Breast epithelium (tissue), 4 donors: ENCODE measurements at regions not wholly inside any gene's neighbourhood (a gene's known extent, or its start where the extent isn't known, plus 50 kb on each side); places are given as distances from the start of the nearest gene placed in this dataset.
"Not testable (repeated sequence)": the region's sequence is repeated elsewhere in the genome, so short reads cannot be mapped to it uniquely, and the experiment has no call there.

Source experiments
- DNase-seq, 2 donors: peaks; one replicate each; pipeline ENCODE4 v3.0.0-alpha.2; 2019; ENCODE audit warnings: low spot score in 2 of 2
- H3K27ac ChIP-seq, 2 donors: fragments of 200-600 bp; sonication (generic) in 1 of 2; one replicate each; pipeline ENCODE4 v1.5.1; 2016 to 2019; ENCODE audit warnings: mild to moderate bottlenecking in 1 of 2
- H3K27me3 ChIP-seq, 2 donors: fragments of 200-600 bp; sonication (generic) in 1 of 2; one replicate each; pipeline versions ENCODE4 v1.5.1 to v1.6.0; 2017 to 2019; ENCODE audit warnings: control low read depth in 1 of 2, mild to moderate bottlenecking in 1 of 2
- H3K36me3 ChIP-seq: fragments of 200-600 bp; one replicate; pipeline ENCODE4 v1.5.1; 2019
- H3K4me1 ChIP-seq, 2 donors: fragments of 200-600 bp; sonication (generic); one replicate each; pipeline ENCODE4 v1.5.1; 2016 to 2019; ENCODE audit warnings: control low read depth in 1 of 2
- H3K4me3 ChIP-seq, 3 donors: fragments of 200-600 bp; sonication (generic); 1 replicate in 2 of 3; 2 replicates in 1 of 3; pipeline ENCODE4 v1.5.1; 2016 to 2019; ENCODE audit warnings: mild to moderate bottlenecking in 3 of 3, moderate library complexity in 2 of 3
- H3K9me3 ChIP-seq, 2 donors: fragments of 200-600 bp; sonication (generic) in 1 of 2; one replicate each; pipeline ENCODE4 v1.5.1; 2016 to 2019; ENCODE audit warnings: control low read depth in 1 of 2
- POLR2A ChIP-seq: fragments of 450-650 bp; IDR thresholded peaks from one replicate; pipeline ENCODE4 v1.6.1; 2016; ENCODE audit warnings: antibody characterized with exemption, mild to moderate bottlenecking, moderate library complexity
- POLR2AphosphoS5 ChIP-seq, 3 donors: sonication (generic); formaldehyde crosslinking; IDR thresholded peaks; one replicate each; pipeline ENCODE4 v1.6.1; 2017; ENCODE audit warnings: antibody characterized with exemption in 3 of 3
- intact Hi-C: fragments of 100-400 bp; cut with DNase I; formaldehyde crosslinking; loops from one replicate; pipeline ENCODE4 v1.15.1; 2023; ENCODE audit warnings: low total_unique reads
- TF ChIP-seq, protein P1 (sequence below), 3 donors: fragments of 450-650 bp; IDR thresholded peaks; one replicate each; pipeline ENCODE4 v1.5.1; 2016 to 2017; ENCODE audit warnings: antibody characterized with exemption in 3 of 3, mild to moderate bottlenecking in 3 of 3, moderate library complexity in 3 of 3

DNA sequence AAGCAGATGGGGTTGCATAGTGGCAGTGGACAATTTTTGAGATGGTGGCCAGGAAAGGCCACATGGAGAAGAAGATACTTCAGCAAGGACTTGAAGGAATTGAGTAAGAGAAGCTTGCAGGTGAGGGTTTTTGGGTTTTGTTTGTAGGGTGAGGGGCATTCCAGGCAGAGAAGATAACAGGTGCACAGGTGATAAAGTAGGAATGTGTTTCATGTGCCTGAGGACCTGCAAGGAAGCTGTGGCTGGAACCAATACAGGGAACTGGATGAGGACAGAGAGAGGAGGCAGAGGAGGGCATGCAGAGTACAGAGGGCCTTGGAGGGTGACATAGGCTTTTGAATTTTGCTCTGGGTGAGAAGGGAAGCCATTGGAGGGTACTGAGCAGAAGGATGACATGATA, 314.5 kb downstream of the KLF12 start:
- no peak for TF ChIP-seq POLR2A
- TF ChIP-seq, protein P1, sequence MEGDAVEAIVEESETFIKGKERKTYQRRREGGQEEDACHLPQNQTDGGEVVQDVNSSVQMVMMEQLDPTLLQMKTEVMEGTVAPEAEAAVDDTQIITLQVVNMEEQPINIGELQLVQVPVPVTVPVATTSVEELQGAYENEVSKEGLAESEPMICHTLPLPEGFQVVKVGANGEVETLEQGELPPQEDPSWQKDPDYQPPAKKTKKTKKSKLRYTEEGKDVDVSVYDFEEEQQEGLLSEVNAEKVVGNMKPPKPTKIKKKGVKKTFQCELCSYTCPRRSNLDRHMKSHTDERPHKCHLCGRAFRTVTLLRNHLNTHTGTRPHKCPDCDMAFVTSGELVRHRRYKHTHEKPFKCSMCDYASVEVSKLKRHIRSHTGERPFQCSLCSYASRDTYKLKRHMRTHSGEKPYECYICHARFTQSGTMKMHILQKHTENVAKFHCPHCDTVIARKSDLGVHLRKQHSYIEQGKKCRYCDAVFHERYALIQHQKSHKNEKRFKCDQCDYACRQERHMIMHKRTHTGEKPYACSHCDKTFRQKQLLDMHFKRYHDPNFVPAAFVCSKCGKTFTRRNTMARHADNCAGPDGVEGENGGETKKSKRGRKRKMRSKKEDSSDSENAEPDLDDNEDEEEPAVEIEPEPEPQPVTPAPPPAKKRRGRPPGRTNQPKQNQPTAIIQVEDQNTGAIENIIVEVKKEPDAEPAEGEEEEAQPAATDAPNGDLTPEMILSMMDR (IDR thresholded peaks at IDR 0.05), result no peak
- TF ChIP-seq POLR2AphosphoS5 (IDR thresholded peaks at IDR 0.05), result no peak
- H3K4me3 ChIP-seq, result no peak overlapping the region
- no peak overlapping the region for H3K27ac ChIP-seq
- DNase-seq, result no peak
- H3K9me3 ChIP-seq, result no peaks in the 10 kb centered on the region
- intact Hi-C loops, result no loop called here
- no peaks in the 10 kb centered on the region for H3K27me3 ChIP-seq
- H3K36me3 ChIP-seq, result no peaks in the 10 kb centered on the region
- H3K4me1 ChIP-seq, result no peaks in the 10 kb centered on the region

DNA sequence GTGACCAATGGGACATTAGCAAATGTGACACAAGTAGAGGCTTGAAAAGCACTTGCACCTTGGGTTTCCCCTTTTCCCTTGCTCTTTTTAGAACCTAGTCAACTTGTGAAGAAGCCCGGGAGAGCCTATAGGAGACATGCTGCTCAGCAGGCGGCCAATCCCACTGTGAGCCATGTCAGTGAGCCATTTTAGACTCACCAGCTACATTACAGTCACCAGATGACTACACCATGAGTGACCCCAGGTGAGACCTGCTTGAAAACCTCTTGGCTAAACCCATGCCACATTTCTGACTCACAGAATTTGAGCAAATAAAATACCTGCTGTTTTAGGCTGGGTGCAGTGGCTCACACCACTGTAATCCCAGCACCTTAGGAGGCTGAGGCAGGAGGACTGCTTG, 317.5 kb downstream of the KLF12 start:
- Histone ChIP-seq H3K27me3 (no peaks in the 10 kb centered on the region), H3K4me1 (no peaks in the 10 kb centered on the region), H3K9me3 (no peaks in the 10 kb centered on the region), H3K36me3 (no peaks in the 10 kb centered on the region), H3K4me3 (no peak overlapping the region), H3K27ac (no peak overlapping the region)
- DNase-seq, result no peak
- intact Hi-C loops, result no loop called here
- TF ChIP-seq, protein P1 (IDR thresholded peaks at IDR 0.05), result no peak
- no peak for TF ChIP-seq POLR2A

DNA sequence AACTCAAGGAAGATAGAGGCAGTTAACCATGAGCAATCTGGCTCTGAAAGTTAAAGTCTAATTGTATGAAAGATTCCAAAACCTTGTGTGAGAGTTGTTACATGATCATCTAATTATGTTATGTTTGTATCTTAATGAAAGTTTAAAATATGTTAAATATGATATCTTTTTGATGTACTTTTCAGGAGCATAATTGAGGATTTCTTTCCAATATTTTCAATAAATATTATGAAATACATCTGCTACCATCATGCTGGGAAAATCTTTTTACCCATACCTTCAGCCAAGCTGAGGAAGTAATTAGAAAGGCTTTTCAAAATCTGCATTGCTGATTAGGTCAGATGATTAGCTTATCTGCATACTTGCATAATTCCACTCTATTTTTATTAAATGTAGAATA, 318.4 kb downstream of the KLF12 start:
- no peak overlapping the region for H3K4me3 ChIP-seq
- TF ChIP-seq POLR2A (no peak), POLR2AphosphoS5 (IDR thresholded peaks at IDR 0.05) (no peak)
- TF ChIP-seq, protein P1 (IDR thresholded peaks at IDR 0.05), result no peak
- no peak for DNase-seq
- H3K27me3 ChIP-seq, result no peaks in the 10 kb centered on the region
- no peak overlapping the region for H3K27ac ChIP-seq
- no peaks in the 10 kb centered on the region for H3K9me3 ChIP-seq
- intact Hi-C loops, result no loop called here
- no peaks in the 10 kb centered on the region for H3K4me1 ChIP-seq
- no peaks in the 10 kb centered on the region for H3K36me3 ChIP-seq

DNA sequence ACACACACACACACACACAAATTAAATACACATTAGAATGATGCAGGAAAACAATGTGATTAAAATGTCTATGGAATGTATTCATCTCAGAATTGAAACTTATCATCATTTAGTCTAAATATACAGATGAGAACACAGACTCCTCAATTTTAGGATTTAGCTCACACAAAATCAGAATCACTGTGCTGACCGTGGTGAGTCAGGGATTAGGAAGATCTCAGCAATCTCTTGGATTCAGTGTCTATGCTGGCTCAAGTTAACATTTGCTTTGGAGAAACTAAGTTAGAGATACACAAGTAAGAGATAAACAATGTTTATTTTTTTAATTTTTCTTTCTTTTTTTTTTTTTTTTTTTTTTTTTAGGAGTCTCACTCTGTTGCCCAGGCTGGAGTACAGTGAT, 323.6 kb downstream of the KLF12 start:
- Histone ChIP-seq H3K27ac (no peak overlapping the region), H3K36me3 (no peaks in the 10 kb centered on the region), H3K27me3 (no peaks in the 10 kb centered on the region), H3K4me3 (no peak overlapping the region), H3K9me3 (no peaks in the 10 kb centered on the region), H3K4me1 (no peaks in the 10 kb centered on the region)
- no peak for DNase-seq
- TF ChIP-seq POLR2AphosphoS5 (IDR thresholded peaks at IDR 0.05), result no peak
- intact Hi-C loops, result no loop called here

- Histone ChIP-seq H3K9me3 (no peaks in the 10 kb centered on the region), H3K4me3 (no peak overlapping the region), H3K27ac (no peak overlapping the region), H3K27me3 (no peaks in the 10 kb centered on the region), H3K36me3 (no peaks in the 10 kb centered on the region), H3K4me1 (no peaks in the 10 kb centered on the region)
- DNase-seq, result no peak
- intact Hi-C loops, result no loop called here
- TF ChIP-seq POLR2AphosphoS5 (IDR thresholded peaks at IDR 0.05), result no peak
- TF ChIP-seq, protein P1 (IDR thresholded peaks at IDR 0.05), result no peak
- TF ChIP-seq POLR2A, result no peak
These were observed 324.6 kb downstream of the KLF12 start for GRCh38 chr13:73809561-73809960.

GRCh38 chr13:73808318-73808717, 325.9 kb downstream of the KLF12 start:
- Histone ChIP-seq H3K4me3 (no peak overlapping the region), H3K9me3 (no peaks in the 10 kb centered on the region), H3K27me3 (no peaks in the 10 kb centered on the region), H3K4me1 (no peaks in the 10 kb centered on the region), H3K27ac (no peak overlapping the region), H3K36me3 (no peaks in the 10 kb centered on the region)
- intact Hi-C loops, result no loop called here
- DNase-seq, result no peak
- TF ChIP-seq, protein P1 (IDR thresholded peaks at IDR 0.05), result no peak
- TF ChIP-seq POLR2A, result no peak
- TF ChIP-seq POLR2AphosphoS5 (IDR thresholded peaks at IDR 0.05), result no peak

- H3K27me3 ChIP-seq, H3K4me1 ChIP-seq, H3K27ac ChIP-seq, H3K36me3 ChIP-seq, H3K9me3 ChIP-seq, DNase-seq, intact Hi-C loops, H3K4me3 ChIP-seq: not testable (repeated sequence)
These were observed 328.8 kb downstream of the KLF12 start for GRCh38 chr13:73805326-73805958.
